ENCODE measurements at regions not wholly inside any gene's neighbourhood (a gene's known extent, or its start where the extent isn't known, plus 50 kb on each side); places are given as distances from the start of the nearest gene placed in this dataset.

- Histone ChIP-seq H3K4me3 (ENCODE audit: low read length) (no peak overlapping the region), H3K9ac (ENCODE audit: low read length) (no peak overlapping the region), H3K9me3 (ENCODE audit: insufficient read depth, low read length) (no peaks in the 10 kb centered on the region), H2AFZ (ENCODE audit: low read depth, low read length) (no peak overlapping the region), H3K27me3 (ENCODE audit: low read depth, low read length) (peaks cover 4% of the 10 kb centered on the region; the same call in 1 of the 2 replicates), H3K36me3 (replicated peaks; ENCODE audit: low read depth, low read length) (no peaks in the 10 kb centered on the region), H3K79me2 (ENCODE audit: low read length) (no peaks in the 10 kb centered on the region), H3K4me1 (ENCODE audit: low read length) (peaks cover 22% of the 10 kb centered on the region), H3K27ac (ENCODE audit: low read length) (no peak overlapping the region), H4K20me1 (ENCODE audit: insufficient read depth, low read length) (no peaks in the 10 kb centered on the region), H3K4me2 (ENCODE audit: low read length) (no peak overlapping the region)
- TF ChIP-seq EZH2phosphoT487 (IDR thresholded peaks at IDR 0.05; ENCODE audit: low read depth) (no peak), CTCF (IDR thresholded peaks at IDR 0.05; ENCODE audit: low read depth, low read length) (no peak)
Measured at GRCh38 chr12:41980390-41980789, 164.3 kb downstream of the GXYLT1 start.

- Histone ChIP-seq H4K20me1 (ENCODE audit: insufficient read depth, low read length) (no peaks in the 10 kb centered on the region), H3K9me3 (ENCODE audit: insufficient read depth, low read length) (no peaks in the 10 kb centered on the region), H3K4me2 (ENCODE audit: low read length) (no peak overlapping the region), H3K36me3 (replicated peaks; ENCODE audit: low read depth, low read length) (no peaks in the 10 kb centered on the region), H3K4me3 (ENCODE audit: low read length) (no peak overlapping the region), H3K4me1 (ENCODE audit: low read length) (peaks cover 17% of the 10 kb centered on the region), H3K27me3 (ENCODE audit: low read depth, low read length) (peaks cover 4% of the 10 kb centered on the region; the same call in 1 of the 2 replicates), H3K9ac (ENCODE audit: low read length) (no peak overlapping the region), H3K27ac (ENCODE audit: low read length) (no peak overlapping the region), H3K79me2 (ENCODE audit: low read length) (no peaks in the 10 kb centered on the region), H2AFZ (ENCODE audit: low read depth, low read length) (no peak overlapping the region)
- no peak for TF ChIP-seq EZH2phosphoT487 (IDR thresholded peaks at IDR 0.05; ENCODE audit: low read depth)
- no peak for TF ChIP-seq CTCF (IDR thresholded peaks at IDR 0.05; ENCODE audit: low read depth, low read length)
Measured at GRCh38 chr12:41979574-41979973, 165.1 kb downstream of the GXYLT1 start.

GRCh38 chr12:41972598-41972997, 172.1 kb downstream of the GXYLT1 start:
- no peaks in the 10 kb centered on the region for H4K20me1 ChIP-seq (ENCODE audit: insufficient read depth, low read length)
- H3K9ac ChIP-seq (ENCODE audit: low read length): no peak overlapping the region
- H3K27me3 ChIP-seq (ENCODE audit: low read depth, low read length): no peaks in the 10 kb centered on the region
- H3K4me1 ChIP-seq (ENCODE audit: low read length): peaks cover 8% of the 10 kb centered on the region
- H3K4me3 ChIP-seq (ENCODE audit: low read length): no peak overlapping the region
- H3K9me3 ChIP-seq (ENCODE audit: insufficient read depth, low read length): no peaks in the 10 kb centered on the region
- H3K4me2 ChIP-seq (ENCODE audit: low read length): no peak overlapping the region
- H3K36me3 ChIP-seq (replicated peaks; ENCODE audit: low read depth, low read length): no peaks in the 10 kb centered on the region
- TF ChIP-seq CTCF (IDR thresholded peaks at IDR 0.05; ENCODE audit: low read depth, low read length): no peak
- TF ChIP-seq EZH2phosphoT487 (IDR thresholded peaks at IDR 0.05; ENCODE audit: low read depth): no peak
- H3K27ac ChIP-seq (ENCODE audit: low read length): no peak overlapping the region
- no peaks in the 10 kb centered on the region for H3K79me2 ChIP-seq (ENCODE audit: low read length)
- H2AFZ ChIP-seq (ENCODE audit: low read depth, low read length): no peak overlapping the region

GRCh38 chr12:41972196-41972595, 172.5 kb downstream of the GXYLT1 start:
- H3K4me3 ChIP-seq (ENCODE audit: low read length): no peak overlapping the region
- H3K79me2 ChIP-seq (ENCODE audit: low read length): no peaks in the 10 kb centered on the region
- no peak overlapping the region for H3K9ac ChIP-seq (ENCODE audit: low read length)
- TF ChIP-seq CTCF (IDR thresholded peaks at IDR 0.05; ENCODE audit: low read depth, low read length): no peak
- TF ChIP-seq EZH2phosphoT487 (IDR thresholded peaks at IDR 0.05; ENCODE audit: low read depth): no peak
- peaks cover 8% of the 10 kb centered on the region for H3K4me1 ChIP-seq (ENCODE audit: low read length)
- H3K4me2 ChIP-seq (ENCODE audit: low read length): no peak overlapping the region
- no peak overlapping the region for H3K27ac ChIP-seq (ENCODE audit: low read length)
- no peaks in the 10 kb centered on the region for H3K9me3 ChIP-seq (ENCODE audit: insufficient read depth, low read length)
- no peaks in the 10 kb centered on the region for H3K27me3 ChIP-seq (ENCODE audit: low read depth, low read length)
- H4K20me1 ChIP-seq (ENCODE audit: insufficient read depth, low read length): no peaks in the 10 kb centered on the region
- H2AFZ ChIP-seq (ENCODE audit: low read depth, low read length): no peak overlapping the region
- H3K36me3 ChIP-seq (replicated peaks; ENCODE audit: low read depth, low read length): no peaks in the 10 kb centered on the region
